Stomach (tissue), 4 donors: ENCODE measurements at regions not wholly inside any gene's neighbourhood (a gene's known extent, or its start where the extent isn't known, plus 50 kb on each side); places are given as distances from the start of the nearest gene placed in this dataset.

Experiments used
- CTCF ChIP-seq, 7 experiments: fragments of 450-650 bp in 4 of 7; fragments of 200-600 bp in 3 of 7; sonication (generic) in 3 of 7; IDR thresholded peaks; one replicate each; pipeline ENCODE4 v1.5.1; 2016 to 2019; ENCODE audit warnings: antibody characterized with exemption in 7 of 7, control low read depth in 2 of 7, mild to moderate bottlenecking in 1 of 7
- EP300 ChIP-seq: sonication (generic); formaldehyde crosslinking; IDR thresholded peaks from one replicate; pipeline ENCODE4 v1.6.1; 2017; ENCODE audit warnings: antibody characterized with exemption
- POLR2A ChIP-seq, 4 donors: fragments of 450-650 bp; IDR thresholded peaks; one replicate each; pipeline ENCODE4 v1.6.1; 2016; ENCODE audit warnings: antibody characterized with exemption in 4 of 4, control low read depth in 2 of 4, mild to moderate bottlenecking in 1 of 4, moderate library complexity in 1 of 4
- POLR2AphosphoS5 ChIP-seq, 3 donors: sonication (generic); formaldehyde crosslinking; IDR thresholded peaks; one replicate each; pipeline ENCODE4 v1.6.1; 2016; ENCODE audit warnings: antibody characterized with exemption in 3 of 3

- TF ChIP-seq POLR2A (IDR thresholded peaks at IDR 0.05) (no peak), CTCF (IDR thresholded peaks at IDR 0.05) (no peak), EP300 (no peak), POLR2AphosphoS5 (IDR thresholded peaks at IDR 0.05) (no peak)
Measured at GRCh38 chr14:81859046-81859445, 325.4 kb upstream of the SEL1L start.
